NCI-H446 treated with DMSO at 0.1 percent for 48 hours (cell line): ENCODE measurements at regions not wholly inside any gene's neighbourhood (a gene's known extent, or its start where the extent isn't known, plus 50 kb on each side); places are given as distances from the start of the nearest gene placed in this dataset.

Source experiments
- DNase-seq: peaks from one replicate; lab custom pipeline; 2025; lab: John Stamatoyannopoulos, UW

DNA sequence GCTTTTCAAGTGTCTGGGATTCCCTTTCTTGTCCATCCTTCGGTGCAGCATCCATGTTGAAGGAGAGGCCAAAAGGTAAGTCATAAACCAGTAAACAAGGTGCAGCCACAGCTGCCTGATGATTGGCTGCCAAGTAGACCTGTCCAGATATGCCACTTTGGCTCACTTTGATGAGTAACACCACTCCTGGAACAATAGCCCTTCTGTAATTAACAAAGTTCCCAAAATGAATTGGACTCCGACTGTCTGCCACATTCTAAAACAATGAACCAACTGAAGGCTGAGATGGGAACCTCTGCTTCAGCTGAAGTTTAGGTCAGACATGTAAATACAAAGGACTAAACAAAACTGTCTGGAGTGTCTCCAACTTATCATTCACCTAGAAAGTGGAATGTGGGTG lies 82.2 kb upstream of the LGALSL start:
- no peak for DNase-seq

- no peak for DNase-seq
Measured at GRCh38 chr2:64374686-64375085, 79.3 kb upstream of the LGALSL start.

GRCh38 chr2:64376926-64377325 lies 77.0 kb upstream of the LGALSL start:
- DNase-seq = no peak

DNA sequence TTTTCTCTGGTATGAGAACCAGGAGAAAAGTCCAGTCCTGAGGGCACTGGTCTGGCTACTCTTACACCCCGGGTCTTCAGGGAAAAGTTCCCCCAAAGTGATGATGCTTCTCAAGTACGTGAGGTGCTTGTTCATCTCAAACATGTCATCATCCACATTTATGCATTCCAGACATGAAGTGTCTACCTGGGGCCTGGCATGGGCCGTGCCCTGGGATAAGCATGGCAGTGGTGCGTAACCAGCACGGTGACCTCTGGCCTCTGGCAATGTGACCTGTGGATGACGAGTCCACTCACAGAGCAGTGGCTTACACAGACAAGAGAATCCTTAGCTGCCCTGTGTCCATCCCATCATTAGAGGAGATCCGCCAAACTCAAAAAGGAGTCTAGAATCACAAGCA lies 74.8 kb upstream of the LGALSL start:
- DNase-seq = no peak

GRCh38 chr2:64380853-64381527 lies 73.0 kb upstream of the LGALSL start:
- no peak for DNase-seq

DNA sequence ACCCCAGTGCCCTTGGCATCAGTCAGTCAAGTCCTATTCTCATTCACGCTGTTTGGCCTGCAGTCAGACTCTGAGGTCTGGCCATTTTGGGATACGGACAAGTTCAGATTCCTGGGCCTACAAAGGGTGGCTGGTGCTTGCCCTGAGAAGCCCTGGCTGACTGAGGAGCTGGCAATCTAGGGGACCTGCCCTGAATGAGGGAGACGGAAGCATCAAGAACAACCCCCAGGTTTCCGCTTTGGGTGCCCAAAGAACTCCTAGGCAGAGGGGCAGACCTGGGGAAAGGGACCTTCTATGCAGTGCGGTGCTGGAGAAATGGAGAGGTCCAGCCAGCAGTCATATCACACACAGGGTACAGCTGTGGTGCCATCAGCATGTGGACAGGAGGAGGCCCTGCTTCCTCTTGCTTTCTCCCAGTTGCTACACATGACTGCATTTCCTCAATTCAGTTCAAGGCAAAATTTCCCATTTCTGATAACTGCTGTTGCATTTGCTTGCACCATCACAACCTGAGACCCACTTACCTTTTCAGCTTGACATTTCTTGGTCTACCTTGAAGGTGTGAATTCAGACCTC lies 70.9 kb upstream of the LGALSL start:
- DNase-seq = no peak

DNA sequence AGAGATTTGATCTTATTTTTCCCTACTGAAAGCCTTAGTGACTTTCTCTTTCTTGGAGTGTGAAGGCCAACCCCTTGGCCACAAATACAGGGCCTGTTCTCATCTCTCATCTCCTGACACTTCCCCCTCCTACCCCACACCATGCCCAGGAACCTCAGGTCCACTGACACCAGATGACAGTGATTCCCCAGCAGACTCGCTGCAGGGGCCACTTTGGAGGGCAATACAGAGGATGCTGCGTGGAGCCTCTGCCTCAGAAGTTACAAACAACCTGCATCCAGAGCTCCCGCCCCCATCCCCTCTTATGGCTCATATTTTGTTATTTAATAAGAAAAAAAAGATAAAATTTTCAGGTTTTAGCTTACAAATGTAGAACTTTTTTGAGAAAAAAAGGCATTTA lies 70.1 kb upstream of the LGALSL start:
- no peak for DNase-seq

GRCh38 chr2:64386676-64387075 lies 67.3 kb upstream of the LGALSL start:
- DNase-seq = no peak

DNA sequence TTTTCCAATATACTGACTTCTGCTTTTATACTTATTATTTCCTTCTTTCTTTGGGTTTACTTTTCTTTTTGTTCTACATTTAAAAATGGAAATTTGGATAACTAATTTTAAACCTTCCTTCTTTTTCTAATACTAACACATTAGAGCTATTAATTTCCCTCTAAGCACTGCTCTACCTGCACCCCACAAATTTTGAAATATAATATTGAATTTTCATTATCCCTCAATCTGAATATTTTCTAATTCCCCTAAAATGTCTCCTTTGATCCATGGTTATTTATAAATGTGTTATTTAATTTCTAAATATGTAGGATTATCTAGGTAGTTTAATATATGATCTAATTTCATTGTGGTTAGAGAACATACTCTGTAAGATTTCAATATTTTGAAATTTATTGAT lies 63.4 kb upstream of the LGALSL start:
- no peak for DNase-seq

DNA sequence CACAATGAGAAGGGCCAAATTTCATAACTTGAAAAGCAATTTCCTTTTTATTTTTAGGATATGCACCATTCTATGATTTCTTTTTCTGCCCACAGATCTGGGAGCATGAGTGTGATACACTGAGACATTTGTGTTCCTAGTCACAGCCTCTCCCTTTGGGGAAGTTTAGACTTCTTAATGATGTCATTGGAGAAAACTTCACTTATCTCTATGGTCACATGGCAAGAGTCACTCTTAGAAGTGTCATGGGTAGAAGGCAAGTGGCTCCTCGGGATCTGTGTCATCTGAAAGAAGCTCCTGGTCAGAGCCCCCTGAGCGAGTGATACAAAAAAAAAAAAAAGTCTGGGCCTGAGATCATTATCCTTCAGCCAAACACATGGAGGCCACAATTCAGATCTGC lies 62.5 kb upstream of the LGALSL start:
- DNase-seq = no peak

DNA sequence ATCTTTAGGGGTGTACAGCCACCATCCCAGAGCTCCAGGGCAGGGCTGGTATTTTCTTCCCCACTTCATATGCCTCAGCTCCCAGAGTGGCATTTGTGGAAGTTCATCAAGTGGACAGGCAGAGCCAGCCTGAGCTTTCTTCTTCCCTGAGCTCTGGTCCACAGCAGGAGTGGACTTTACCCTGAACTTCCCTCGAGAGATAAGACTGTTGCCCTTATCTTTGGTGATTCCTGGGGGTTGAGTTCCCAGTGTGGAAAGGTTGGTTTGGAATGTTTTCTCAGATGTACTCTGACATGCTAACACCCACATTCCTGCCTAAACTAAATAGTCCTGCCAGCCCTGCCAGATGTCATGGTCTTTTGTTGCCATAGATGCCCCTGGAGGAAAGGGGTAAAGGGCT lies 62.0 kb upstream of the LGALSL start:
- DNase-seq = no peak

DNA sequence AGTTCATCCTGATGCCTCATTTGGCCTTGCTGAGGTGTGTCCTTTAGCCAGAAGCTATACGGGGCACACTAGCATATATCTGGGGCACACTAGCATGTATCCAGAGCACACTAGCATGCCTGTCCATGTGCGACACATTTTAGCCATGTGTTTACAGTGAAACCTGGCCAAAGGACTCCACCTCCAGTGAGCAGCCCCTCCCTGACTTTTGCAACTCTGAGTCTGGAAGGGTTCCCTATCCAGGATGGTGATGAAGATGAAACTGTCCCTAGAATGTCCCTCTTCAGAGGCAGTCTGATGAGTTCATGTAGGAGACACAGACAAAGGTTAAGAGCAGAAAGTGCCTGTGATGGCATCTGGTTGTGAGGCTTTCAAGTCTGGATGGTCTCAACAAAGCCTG lies 61.4 kb upstream of the LGALSL start:
- DNase-seq = no peak

DNA sequence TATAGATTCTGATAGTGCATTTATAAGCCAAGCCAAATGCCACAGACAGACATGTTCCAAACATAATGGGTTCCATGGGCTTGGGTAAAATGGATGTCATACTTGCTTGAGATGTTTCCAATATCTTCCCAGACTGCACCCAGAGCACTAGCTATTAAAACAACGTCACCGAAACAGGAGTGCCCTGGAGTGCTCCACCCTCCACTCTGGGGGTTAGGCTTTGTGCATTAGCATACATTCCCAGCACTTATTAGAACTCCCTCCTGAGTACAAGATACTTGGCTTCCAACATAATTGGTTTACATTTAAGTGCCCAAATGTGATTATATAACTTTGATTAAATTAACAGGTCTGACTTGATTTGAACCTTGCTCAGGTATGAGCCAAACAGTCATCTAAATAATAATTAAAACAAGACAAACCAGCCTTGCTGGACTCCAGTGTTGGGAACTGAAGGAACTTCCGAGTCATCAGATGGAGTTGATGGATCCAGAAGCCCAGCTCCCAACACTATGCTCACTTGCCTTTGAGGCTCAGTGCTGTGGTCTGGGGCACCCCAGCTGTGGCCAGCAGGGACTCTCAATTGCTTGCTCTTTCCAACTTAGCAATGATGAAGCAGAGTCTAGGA lies 60.5 kb upstream of the LGALSL start:
- DNase-seq = no peak

DNA sequence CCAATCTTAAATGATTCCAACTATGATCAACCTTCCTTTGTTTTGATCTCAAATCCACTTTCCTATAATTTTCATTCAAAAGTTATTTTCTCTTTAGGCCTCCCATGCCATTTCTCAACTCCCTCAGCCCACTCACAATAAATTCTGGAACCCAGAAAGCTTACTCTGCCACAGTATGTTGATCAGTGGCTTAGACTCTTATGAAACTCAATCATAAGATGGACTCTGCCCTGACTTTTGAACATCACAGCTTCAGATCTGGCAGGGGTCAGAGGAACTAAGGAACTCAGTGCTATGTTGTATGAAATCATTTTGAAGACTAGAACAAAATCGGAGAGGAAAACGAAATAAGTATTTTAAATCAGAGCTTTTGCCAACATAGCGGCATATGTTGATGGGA lies 59.8 kb upstream of the LGALSL start:
- no peak for DNase-seq

GRCh38 chr2:64396001-64396400 lies 58.0 kb upstream of the LGALSL start:
- no peak for DNase-seq

DNA sequence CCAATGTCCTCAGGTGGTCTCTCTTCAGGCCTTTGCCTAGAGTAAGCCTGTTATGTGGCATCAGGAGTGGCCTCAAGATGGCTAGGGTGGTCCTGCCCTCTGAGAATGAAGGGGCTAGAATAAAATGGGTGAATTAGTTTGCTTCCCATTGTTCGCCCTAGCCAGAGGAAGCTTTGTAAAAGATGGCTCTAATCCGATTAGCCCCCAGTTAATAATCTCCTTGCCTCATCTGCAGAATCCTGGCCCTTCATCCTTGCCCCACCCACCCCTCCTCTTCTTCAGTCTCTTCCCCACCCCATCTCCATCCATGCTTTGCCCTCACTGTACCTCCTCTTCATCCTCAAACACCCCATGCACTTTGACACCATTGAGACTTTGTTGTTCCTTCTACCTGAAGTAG lies 57.4 kb upstream of the LGALSL start:
- DNase-seq = no peak

DNA sequence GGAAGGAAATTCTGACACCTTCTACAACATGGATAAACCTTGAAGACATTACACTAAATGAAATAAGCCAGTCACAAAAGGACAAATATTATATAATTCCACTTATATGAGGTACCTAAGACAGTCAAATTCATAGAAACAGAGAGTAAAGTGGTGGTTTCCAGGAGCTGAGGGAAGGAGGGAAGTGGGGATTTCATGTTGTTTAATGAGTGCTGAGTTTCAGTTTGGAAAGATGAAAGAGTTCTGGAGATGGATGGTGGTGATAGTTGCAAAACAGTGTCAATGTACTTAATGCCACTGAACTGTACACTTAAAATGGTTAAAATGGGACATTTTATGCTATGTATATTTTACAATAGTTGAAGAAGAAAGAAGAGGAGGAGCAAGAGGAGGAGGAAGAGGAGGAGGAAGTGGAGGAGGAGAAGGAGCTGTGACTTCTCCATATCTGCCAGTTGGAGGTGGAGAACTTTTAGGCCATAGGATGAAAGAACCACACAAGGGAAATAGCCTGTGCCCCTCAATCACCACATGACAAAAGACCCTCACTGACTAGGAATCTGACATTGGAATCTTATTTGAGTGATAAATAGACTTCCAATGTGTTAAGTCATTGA lies 55.3 kb upstream of the LGALSL start:
- no peak for DNase-seq

DNA sequence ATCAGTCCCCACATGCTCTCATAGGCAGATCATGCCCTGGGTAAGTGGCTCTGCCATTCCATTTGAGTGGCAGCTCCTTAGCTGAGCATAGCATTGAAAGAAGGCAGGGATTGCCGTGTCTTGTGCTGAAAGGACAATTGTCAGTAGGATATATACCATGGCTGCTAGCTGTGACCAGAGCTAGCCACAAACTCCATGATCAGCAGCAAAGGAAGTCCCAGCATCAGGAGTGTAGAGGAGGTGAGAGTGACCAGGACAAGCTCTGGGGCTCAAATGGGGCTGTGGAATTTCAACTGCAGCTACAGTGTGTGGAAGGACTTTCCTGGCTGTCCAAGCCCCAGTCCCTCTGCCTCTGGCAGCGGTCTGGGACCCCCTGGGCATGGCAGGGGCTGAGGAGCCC lies 54.4 kb upstream of the LGALSL start:
- no peak for DNase-seq

DNA sequence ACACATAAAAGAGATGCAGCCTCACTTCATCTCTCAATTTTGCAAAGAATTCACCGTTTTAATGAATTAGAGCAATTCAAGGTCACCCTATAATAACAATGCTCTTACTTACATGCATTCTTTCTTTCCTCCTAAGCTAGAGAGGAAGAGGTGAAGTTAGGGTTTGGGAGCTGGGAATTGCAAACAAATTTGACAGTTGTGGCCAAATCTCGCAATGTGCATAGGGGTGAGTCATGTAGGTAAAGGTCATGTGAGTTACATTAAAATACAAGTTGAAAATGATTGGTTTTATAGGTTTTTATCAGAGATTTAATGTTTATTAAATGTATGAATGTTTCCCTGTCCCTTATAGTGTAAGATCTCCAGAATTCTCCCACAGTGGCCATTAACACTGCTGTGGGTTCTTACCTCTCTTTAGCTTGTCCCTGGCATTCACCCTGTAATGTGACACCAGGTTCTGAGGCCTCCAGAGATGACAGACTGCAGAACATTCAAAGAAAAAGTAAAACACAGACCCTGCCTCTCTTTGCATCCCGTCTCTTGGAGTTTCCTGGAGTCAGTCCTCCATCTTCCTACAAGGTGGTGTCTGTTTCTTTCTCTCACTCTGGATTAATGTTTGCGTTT lies 53.7 kb upstream of the LGALSL start:
- no peak for DNase-seq

GRCh38 chr2:64400733-64401528 lies 53.0 kb upstream of the LGALSL start:
- no peak for DNase-seq

DNA sequence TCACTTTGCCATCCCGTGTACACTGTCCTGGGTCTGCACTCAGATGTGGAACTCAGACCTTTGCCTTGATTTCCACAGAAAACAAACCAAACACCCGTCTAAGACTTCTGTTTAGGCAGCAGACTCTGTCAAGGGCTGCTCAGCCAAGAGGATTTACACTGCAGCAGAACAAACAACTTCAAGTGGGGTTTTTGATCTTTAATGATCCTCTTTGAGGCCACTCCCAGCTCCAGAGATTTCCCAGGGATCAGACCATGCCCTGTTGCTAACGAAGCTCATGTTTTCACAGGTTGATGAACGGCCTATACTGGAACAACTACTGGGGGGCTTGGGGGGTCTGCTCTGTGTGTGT lies 52.5 kb upstream of the LGALSL start:
- no peak for DNase-seq

DNA sequence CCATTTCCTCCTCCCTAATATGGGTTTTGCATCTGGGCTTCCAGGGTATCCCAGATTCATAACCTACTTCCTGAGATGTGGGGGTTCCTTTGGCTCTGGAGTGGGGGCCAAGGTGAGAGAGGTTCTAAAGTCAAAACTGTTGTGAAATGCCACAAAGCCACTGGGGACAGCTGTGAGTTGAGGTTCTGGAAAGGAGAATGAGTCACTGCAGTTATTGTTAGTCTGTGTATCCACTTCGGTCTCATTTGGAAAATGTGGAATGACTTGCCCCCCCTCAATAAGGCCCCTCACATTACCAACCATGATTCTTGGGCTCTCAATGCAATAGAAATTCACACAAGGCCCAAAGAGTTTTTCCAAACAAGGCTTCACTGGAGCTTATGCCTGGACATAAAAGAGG lies 51.1 kb upstream of the LGALSL start:
- DNase-seq = no peak
